HG03196 (cell line): ENCODE measurements at regions not wholly inside any gene's neighbourhood (a gene's known extent, or its start where the extent isn't known, plus 50 kb on each side); places are given as distances from the start of the nearest gene placed in this dataset.
"Not testable (repeated sequence)": the region's sequence is repeated elsewhere in the genome, so short reads cannot be mapped to it uniquely, and the experiment has no call there.

ENCODE experiments used
- ATAC-seq: cut with Tn5 transposase; IDR thresholded peaks from one replicate; pipeline ENCODE4 v1.9.1; 2021; ENCODE audit not compliant: unreplicated experiment

DNA sequence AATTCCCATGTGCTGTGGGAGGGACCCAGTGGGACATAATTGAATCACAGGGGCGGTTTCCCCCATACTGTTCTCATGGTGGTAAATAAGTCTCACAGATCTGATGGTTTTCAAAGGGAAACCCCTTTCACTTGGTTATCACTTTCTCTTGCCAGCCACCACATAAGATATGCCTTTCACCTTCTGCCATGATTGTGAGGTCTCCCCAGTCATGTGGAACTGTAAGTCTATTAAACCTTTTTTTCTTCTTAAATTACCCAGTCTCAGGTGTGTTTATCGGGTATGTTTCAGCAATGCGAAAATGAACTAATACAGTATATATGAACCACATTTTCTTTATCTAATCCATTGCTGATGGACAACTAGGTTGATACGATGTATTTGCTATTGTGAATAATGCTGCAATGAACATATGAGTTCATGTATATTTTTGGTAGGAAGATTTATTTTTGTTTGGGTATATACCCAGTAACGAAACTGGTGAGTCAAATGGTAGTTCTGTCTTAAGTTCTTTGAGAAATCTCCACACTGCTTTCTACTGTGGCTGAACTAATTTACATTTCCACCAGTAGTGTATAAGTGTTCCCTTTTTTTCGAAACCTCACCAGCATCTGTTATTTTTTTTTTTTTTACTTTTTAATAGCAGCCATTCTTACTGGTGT lies 70.0 kb upstream of the HGF start:
- ATAC-seq = peak; percentile 79

- no peak for ATAC-seq
Observed at GRCh38 chr7:81833401-81833800, 63.6 kb upstream of the HGF start.

- no peak for ATAC-seq
Observed at GRCh38 chr7:81831883-81832282, 62.0 kb upstream of the HGF start.

GRCh38 chr7:81829511-81829910 lies 59.7 kb upstream of the HGF start:
- ATAC-seq = not testable (repeated sequence)

- ATAC-seq = no peak
Observed at GRCh38 chr7:81822811-81823210, 53.0 kb upstream of the HGF start.

DNA sequence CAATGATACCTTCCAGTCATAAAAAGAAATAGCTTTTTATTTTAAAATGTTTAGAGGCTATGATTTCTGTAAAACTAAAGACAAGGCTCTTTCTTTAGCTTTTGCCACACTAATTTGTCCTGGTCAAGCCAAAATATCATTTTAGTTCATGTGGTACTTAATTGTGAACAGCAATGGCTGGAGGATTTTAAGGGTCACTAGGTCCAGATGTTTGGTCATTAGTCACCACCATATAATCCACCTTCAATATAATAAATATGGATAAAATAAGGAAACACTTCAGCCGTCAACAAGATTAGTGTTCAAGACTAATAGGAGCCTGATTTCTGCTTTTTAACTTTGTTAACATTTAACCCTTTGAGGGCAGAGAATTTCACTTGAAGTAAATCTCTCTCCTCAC lies 50.0 kb upstream of the HGF start:
- ATAC-seq = no peak
